Natural killer cell (primary cell): ENCODE measurements at regions not wholly inside any gene's neighbourhood (a gene's known extent, or its start where the extent isn't known, plus 50 kb on each side); places are given as distances from the start of the nearest gene placed in this dataset.

Experiments
- ATAC-seq, 3 donors: fragments of 150-1000 bp in 2 of 3; fragments of 200-7000 bp in 1 of 3; cut with Tn5 transposase; 1 replicate in 1 of 3; 2 replicates in 2 of 3; pipeline ENCODE4 v1.10.0; 2021; ENCODE audit warnings: mild to moderate bottlenecking in 2 of 3, moderate library complexity in 2 of 3
- DNase-seq, 2 donors: peaks; one replicate each; pipeline versions ENCODE4 v3.0.0 to v3.0.0-alpha.2; 2013 to 2021; ENCODE audit warnings: mixed read lengths in 1 of 2
- H3K27ac ChIP-seq: one replicate; pipeline ENCODE4 v1.5.1; 2013; ENCODE audit warnings: mild to moderate bottlenecking, low read length
- H3K27me3 ChIP-seq: one replicate; pipeline ENCODE4 v1.6.1; 2013; ENCODE audit warnings: low read length; ENCODE audit not compliant: control insufficient read depth, insufficient read depth
- H3K36me3 ChIP-seq: one replicate; pipeline ENCODE4 v1.6.1; 2013; ENCODE audit warnings: low read length; ENCODE audit not compliant: control insufficient read depth, insufficient read depth
- H3K4me1 ChIP-seq: one replicate; pipeline ENCODE4 v1.6.1; 2013; ENCODE audit warnings: low read length; ENCODE audit not compliant: control insufficient read depth, insufficient read depth
- H3K4me3 ChIP-seq: one replicate; pipeline ENCODE4 v1.5.1; 2013; ENCODE audit warnings: low read length
- H3K9me3 ChIP-seq: one replicate; pipeline ENCODE4 v1.6.1; 2013; ENCODE audit warnings: low read length; ENCODE audit not compliant: control insufficient read depth, insufficient read depth
- H3K27ac Mint-ChIP-seq, 2 donors: one replicate each; pipeline ENCODE4 v1.8.0; 2022; ENCODE audit warnings: mild to moderate bottlenecking in 2 of 2, mixed read lengths in 2 of 2, moderate library complexity in 1 of 2
- H3K27me3 Mint-ChIP-seq, 2 donors: one replicate each; pipeline ENCODE4 v1.8.0; 2022; ENCODE audit warnings: low read depth in 2 of 2, mixed read lengths in 2 of 2
- H3K36me3 Mint-ChIP-seq: one replicate; pipeline ENCODE4 v1.8.0; 2022; ENCODE audit warnings: mixed read lengths
- H3K4me1 Mint-ChIP-seq, 2 donors: one replicate each; pipeline ENCODE4 v1.8.0; 2022; ENCODE audit warnings: mixed read lengths in 2 of 2
- H3K4me3 Mint-ChIP-seq: one replicate; pipeline ENCODE4 v1.8.0; 2022; ENCODE audit warnings: mild to moderate bottlenecking, moderate library complexity, mixed read lengths
- H3K9me3 Mint-ChIP-seq, 2 donors: one replicate each; pipeline ENCODE4 v1.8.0; 2022; ENCODE audit warnings: mixed read lengths in 2 of 2
- WGBS: methylation state at CpG from one replicate; pipeline ENCODE4 v1.1.7; 2013; ENCODE audit warnings: missing lambda C conversion rate; ENCODE audit not compliant: insufficient coverage; 5-methylcytosine and 5-hydroxymethylcytosine counted together
- intact Hi-C: fragments of 100-400 bp; cut with micrococcal nuclease; formaldehyde crosslinking; loops from one replicate; pipeline ENCODE4 v1.14.2; 2022
- TF ChIP-seq, protein P1 (sequence below): fragments of 200-600 bp; IDR thresholded peaks from one replicate; pipeline ENCODE4 v1.8.0; 2022; ENCODE audit warnings: antibody characterized with exemption

DNA sequence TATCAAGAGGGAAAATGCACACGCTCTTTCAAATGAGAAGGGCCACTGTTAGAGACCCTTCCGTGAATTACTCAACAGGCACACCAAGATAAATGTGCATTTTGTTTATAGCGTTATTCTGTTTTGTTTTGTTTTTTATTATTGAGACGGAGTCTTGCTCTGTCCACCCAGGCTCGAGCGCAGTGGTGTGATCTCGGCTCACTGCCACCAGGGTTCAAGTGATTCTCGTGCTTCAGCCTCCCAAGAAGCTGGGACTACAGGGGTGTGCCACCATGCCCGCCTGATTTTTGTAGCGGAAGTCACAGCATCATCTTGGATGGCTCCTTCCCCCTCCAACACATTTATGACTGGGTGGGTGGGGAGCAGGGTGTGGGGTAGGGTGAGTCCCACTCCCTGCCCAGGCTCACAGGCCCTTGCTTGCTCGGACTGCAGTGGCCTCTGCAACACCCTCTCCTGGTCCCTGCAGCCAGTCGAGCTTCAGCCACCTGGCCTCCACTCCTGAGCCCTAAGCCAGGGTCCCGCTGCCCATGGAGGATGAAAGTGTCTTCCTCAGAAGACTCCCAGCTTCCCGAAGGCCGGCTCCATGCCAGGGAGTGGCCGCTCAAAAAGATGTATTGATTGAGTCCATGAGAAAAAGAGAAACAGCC lies 68.0 kb downstream of the RTL6 start:
- intact Hi-C loops: no loop called here
- TF ChIP-seq, protein P1, sequence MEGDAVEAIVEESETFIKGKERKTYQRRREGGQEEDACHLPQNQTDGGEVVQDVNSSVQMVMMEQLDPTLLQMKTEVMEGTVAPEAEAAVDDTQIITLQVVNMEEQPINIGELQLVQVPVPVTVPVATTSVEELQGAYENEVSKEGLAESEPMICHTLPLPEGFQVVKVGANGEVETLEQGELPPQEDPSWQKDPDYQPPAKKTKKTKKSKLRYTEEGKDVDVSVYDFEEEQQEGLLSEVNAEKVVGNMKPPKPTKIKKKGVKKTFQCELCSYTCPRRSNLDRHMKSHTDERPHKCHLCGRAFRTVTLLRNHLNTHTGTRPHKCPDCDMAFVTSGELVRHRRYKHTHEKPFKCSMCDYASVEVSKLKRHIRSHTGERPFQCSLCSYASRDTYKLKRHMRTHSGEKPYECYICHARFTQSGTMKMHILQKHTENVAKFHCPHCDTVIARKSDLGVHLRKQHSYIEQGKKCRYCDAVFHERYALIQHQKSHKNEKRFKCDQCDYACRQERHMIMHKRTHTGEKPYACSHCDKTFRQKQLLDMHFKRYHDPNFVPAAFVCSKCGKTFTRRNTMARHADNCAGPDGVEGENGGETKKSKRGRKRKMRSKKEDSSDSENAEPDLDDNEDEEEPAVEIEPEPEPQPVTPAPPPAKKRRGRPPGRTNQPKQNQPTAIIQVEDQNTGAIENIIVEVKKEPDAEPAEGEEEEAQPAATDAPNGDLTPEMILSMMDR: no peak
- H3K27me3 ChIP-seq: no peaks in the 10 kb centered on the region
- no peaks in the 10 kb centered on the region for H3K9me3 ChIP-seq
- Mint-ChIP-seq H3K36me3 (no peaks in the 10 kb centered on the region), H3K27me3 (no peaks in the 10 kb centered on the region), H3K9me3 (no peaks in the 10 kb centered on the region), H3K27ac (no peak overlapping the region), H3K4me1 (no peaks in the 10 kb centered on the region), H3K4me3 (no peak overlapping the region)
- H3K36me3 ChIP-seq: no peaks in the 10 kb centered on the region
- H3K27ac ChIP-seq: no peak overlapping the region
- no peak overlapping the region for H3K4me3 ChIP-seq
- H3K4me1 ChIP-seq: no peaks in the 10 kb centered on the region
- WGBS: 87% methylated on average over 14 of the region's 16 CpGs
- no peak for DNase-seq
- ATAC-seq: no peak

GRCh38 chr22:44428941-44429830 lies 68.8 kb downstream of the RTL6 start:
- H3K36me3 ChIP-seq: no peaks in the 10 kb centered on the region
- no peak overlapping the region for H3K27ac ChIP-seq
- DNase-seq (no peak), ATAC-seq (no peak)
- intact Hi-C loops: no loop called here
- H3K9me3 ChIP-seq: no peaks in the 10 kb centered on the region
- TF ChIP-seq, protein P1: no peak
- H3K4me1 ChIP-seq: no peaks in the 10 kb centered on the region
- no peak overlapping the region for H3K27ac Mint-ChIP-seq
- H3K4me3 Mint-ChIP-seq: no peak overlapping the region
- H3K36me3 Mint-ChIP-seq: no peaks in the 10 kb centered on the region
- no peak overlapping the region for H3K4me3 ChIP-seq
- WGBS: 74% methylated on average over 12 of the region's 13 CpGs
- no peaks in the 10 kb centered on the region for H3K27me3 ChIP-seq
- no peaks in the 10 kb centered on the region for H3K4me1 Mint-ChIP-seq
- no peaks in the 10 kb centered on the region for H3K27me3 Mint-ChIP-seq
- no peaks in the 10 kb centered on the region for H3K9me3 Mint-ChIP-seq

DNA sequence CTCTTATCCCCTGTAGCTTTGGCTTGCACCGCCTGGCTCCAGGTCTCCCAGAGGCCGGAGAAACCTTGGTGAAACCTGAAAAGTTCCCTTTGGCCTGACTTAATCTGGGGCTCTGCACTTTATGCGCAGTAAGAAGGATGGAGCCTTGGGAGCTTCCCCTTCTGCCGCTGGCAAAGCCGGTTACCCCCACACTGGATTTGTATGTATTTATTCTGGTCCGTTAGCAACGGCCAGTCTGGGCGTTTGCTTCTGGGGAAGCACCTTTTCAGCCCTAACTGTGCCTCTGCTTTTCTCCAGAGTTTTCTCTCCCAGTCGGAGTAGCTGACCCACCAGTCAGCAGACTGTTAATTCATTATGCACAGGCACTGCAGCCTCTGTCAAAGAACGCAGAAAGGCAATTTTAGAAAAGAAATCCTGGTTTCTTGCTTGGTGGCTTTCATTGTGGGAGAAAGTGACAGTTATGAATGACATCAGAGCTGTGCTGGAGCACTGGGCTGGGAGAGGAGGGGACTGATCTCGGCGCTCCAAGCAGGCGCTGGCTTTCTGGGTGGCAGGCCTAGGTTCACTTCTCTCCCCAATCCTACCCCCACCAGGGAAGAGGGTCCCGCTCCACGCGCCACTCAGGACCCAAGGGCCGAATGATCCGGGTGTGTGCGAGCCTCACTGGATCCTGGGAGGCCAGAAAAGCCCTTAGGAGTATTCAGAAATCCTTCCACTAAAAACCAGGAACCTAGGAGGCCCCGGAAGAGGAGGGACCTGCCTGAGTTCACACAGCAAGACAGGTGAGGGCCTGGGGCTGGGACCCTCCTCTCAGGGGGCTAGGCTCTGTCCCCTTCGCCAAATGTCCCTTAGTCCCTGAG lies 70.2 kb downstream of the RTL6 start:
- 88% methylated on average over 21 of the region's 21 CpGs for WGBS
- H3K4me1 Mint-ChIP-seq: peaks cover 0 to 3% of the 10 kb centered on the region in 2 donors

More for the DNA sequence above, 70.2 kb downstream of the RTL6 start:
- H3K9me3 ChIP-seq: no peaks in the 10 kb centered on the region
- Mint-ChIP-seq H3K4me3 (no peak overlapping the region), H3K27me3 (peaks cover 3 to 5% of the 10 kb centered on the region in 2 donors), H3K36me3 (no peaks in the 10 kb centered on the region), H3K9me3 (no peaks in the 10 kb centered on the region), H3K27ac (no peak overlapping the region)
- H3K4me3 ChIP-seq: no peak overlapping the region
- no peaks in the 10 kb centered on the region for H3K36me3 ChIP-seq
- TF ChIP-seq, protein P1: no peak
- H3K27me3 ChIP-seq: no peaks in the 10 kb centered on the region
- ATAC-seq (no peak), DNase-seq (no peak)
- intact Hi-C loops: no loop called here
- no peak overlapping the region for H3K27ac ChIP-seq
- no peaks in the 10 kb centered on the region for H3K4me1 ChIP-seq
